PFSK-1 (cell line): ENCODE measurements at regions not wholly inside any gene's neighbourhood (a gene's known extent, or its start where the extent isn't known, plus 50 kb on each side); places are given as distances from the start of the nearest gene placed in this dataset.

Source experiments
- FOXP2 ChIP-seq: optimal IDR thresholded peaks from 2 replicates; pipeline ENCODE3; 2011; ENCODE audit warnings: borderline replicate concordance, control low read depth, inconsistent platforms; ENCODE audit not compliant: insufficient read depth; ENCODE audit errors: extremely low read length, extremely low read depth
- POLR2AphosphoS5 ChIP-seq: IDR thresholded peaks from 2 replicates; pipeline ENCODE4 v1.6.1; 2012; ENCODE audit warnings: low read depth, mild to moderate bottlenecking, control low read depth, low read length, moderate library complexity
- SIN3A ChIP-seq: IDR thresholded peaks from 2 replicates; pipeline ENCODE4 v1.6.1; 2012; ENCODE audit warnings: mild to moderate bottlenecking, low read length, moderate library complexity, borderline replicate concordance; ENCODE audit not compliant: insufficient read depth
- TAF1 ChIP-seq: IDR thresholded peaks from 2 replicates; pipeline ENCODE4 v1.6.1; 2012; ENCODE audit warnings: low read length, control low read depth, borderline replicate concordance; ENCODE audit not compliant: insufficient read depth
- TF ChIP-seq, protein P1 (sequence below), 2 experiments: IDR thresholded peaks; 2 replicates each; pipeline versions ENCODE4 v1.6.1 to v1.8.0; 2011 to 2012; ENCODE audit warnings: low read depth in 2 of 2, low read length in 2 of 2, control low read depth in 1 of 2, inconsistent platforms in 1 of 2, mild to moderate bottlenecking in 1 of 2, moderate library complexity in 1 of 2; ENCODE audit not compliant: insufficient read depth in 1 of 2

DNA sequence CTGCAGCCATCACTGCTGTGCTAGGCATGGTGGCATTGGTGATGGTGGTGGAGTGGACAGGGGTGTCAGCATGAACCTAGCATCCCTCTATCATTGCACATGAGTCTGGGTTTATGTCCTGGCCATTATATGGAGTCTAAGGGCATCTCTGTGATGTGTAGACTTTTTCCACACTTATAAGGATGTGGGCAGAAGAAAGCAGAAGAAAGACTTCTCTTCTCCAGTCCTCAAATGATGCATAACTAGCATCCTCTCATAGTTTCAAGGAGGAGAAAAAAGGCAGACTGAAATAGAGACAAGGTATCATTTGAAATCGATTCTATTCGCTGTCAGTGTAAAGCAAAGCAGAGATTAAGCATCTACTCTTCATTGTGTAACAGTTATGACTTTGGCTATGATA, 140.0 kb upstream of the ATXN1 start:
- TF ChIP-seq FOXP2, result no peak
- TF ChIP-seq TAF1, result no peak
- TF ChIP-seq SIN3A, result no peak
- TF ChIP-seq POLR2AphosphoS5, result no peak
- TF ChIP-seq, protein P1, sequence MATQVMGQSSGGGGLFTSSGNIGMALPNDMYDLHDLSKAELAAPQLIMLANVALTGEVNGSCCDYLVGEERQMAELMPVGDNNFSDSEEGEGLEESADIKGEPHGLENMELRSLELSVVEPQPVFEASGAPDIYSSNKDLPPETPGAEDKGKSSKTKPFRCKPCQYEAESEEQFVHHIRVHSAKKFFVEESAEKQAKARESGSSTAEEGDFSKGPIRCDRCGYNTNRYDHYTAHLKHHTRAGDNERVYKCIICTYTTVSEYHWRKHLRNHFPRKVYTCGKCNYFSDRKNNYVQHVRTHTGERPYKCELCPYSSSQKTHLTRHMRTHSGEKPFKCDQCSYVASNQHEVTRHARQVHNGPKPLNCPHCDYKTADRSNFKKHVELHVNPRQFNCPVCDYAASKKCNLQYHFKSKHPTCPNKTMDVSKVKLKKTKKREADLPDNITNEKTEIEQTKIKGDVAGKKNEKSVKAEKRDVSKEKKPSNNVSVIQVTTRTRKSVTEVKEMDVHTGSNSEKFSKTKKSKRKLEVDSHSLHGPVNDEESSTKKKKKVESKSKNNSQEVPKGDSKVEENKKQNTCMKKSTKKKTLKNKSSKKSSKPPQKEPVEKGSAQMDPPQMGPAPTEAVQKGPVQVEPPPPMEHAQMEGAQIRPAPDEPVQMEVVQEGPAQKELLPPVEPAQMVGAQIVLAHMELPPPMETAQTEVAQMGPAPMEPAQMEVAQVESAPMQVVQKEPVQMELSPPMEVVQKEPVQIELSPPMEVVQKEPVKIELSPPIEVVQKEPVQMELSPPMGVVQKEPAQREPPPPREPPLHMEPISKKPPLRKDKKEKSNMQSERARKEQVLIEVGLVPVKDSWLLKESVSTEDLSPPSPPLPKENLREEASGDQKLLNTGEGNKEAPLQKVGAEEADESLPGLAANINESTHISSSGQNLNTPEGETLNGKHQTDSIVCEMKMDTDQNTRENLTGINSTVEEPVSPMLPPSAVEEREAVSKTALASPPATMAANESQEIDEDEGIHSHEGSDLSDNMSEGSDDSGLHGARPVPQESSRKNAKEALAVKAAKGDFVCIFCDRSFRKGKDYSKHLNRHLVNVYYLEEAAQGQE (IDR thresholded peaks at IDR 0.05; ENCODE audit: insufficient read depth in 1 of 2, low read depth in 2 of 2, low read length in 2 of 2), result no peak

DNA sequence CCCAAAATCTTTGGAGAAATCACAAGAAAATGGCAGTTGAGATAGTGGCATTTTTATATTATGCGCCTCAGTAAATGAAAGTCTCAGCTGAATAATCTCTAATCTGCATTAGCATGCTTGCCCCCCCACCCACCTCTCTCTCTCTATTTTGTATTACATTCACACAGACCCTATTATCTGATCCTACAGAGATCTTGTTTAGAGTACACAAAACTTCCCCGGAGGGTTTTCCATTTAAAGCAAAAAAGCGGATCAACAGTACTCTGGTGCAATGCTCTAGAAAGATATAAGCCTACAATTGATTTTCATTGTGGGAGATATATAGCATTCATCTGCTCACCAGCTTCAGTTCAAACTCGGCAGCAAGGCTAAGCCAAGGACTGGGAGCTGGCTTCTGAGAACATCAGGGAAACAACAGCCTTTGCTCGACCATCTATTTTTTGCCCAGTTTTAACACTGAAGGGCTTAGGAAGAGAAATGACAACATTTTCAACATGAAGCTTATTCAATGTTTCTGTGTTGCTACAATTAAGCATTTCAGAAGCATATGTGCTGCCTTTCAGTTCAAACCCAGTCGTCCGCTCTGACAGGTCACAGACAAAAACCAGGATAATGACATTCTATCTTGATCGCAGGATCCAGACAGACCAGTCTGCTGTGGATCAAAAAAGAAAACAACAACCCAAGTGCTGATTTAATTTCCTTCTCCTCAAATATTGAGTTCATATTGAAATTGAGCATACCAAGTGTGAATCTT, 137.6 kb upstream of the ATXN1 start:
- TF ChIP-seq TAF1, result no peak
- TF ChIP-seq, protein P1 (IDR thresholded peaks at IDR 0.05; ENCODE audit: insufficient read depth in 1 of 2, low read depth in 2 of 2, low read length in 2 of 2), result no peak
- no peak for TF ChIP-seq POLR2AphosphoS5
- no peak for TF ChIP-seq SIN3A
- no peak for TF ChIP-seq FOXP2

DNA sequence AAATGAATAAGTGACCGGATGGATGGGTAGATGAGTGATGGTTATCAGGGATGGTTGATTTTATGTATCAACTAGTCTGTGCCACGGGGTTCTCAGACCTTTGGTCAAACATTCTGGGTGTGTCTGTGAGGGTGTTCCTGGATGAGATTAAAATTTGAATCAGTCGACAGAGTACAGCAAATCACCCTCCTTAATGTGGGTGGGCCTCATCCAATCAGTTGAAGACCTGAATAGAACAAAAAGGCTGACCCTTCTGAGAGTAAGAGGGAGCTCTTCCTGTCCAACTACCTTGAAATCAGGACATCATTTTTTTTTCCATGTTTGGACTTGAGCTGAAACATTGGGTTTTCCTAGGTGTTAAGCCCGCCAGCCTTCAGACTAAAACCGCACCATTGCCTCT, 136.4 kb upstream of the ATXN1 start:
- no peak for TF ChIP-seq TAF1
- TF ChIP-seq SIN3A, result no peak
- TF ChIP-seq POLR2AphosphoS5, result no peak
- TF ChIP-seq, protein P1 (IDR thresholded peaks at IDR 0.05; ENCODE audit: insufficient read depth in 1 of 2, low read depth in 2 of 2, low read length in 2 of 2), result no peak
- no peak for TF ChIP-seq FOXP2

DNA sequence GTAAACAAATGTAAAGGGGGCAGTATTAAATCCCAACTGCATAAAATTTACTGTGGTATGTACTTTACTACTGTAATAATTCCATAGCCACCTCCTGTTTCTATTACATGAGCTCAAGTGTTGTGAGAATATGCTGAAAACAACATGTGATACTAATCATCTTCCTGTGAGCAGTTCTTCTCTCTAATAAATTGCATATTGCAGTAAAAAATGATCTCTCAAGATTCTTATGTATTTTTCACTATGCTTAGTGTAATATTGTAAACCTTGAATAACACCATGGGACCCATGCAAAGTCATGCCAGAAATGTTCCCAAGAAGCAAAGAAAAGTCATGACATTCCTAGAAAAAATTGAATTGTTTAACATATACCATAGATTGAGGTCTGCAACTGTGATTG, 133.0 kb upstream of the ATXN1 start:
- TF ChIP-seq SIN3A, result no peak
- TF ChIP-seq POLR2AphosphoS5, result no peak
- no peak for TF ChIP-seq FOXP2

DNA sequence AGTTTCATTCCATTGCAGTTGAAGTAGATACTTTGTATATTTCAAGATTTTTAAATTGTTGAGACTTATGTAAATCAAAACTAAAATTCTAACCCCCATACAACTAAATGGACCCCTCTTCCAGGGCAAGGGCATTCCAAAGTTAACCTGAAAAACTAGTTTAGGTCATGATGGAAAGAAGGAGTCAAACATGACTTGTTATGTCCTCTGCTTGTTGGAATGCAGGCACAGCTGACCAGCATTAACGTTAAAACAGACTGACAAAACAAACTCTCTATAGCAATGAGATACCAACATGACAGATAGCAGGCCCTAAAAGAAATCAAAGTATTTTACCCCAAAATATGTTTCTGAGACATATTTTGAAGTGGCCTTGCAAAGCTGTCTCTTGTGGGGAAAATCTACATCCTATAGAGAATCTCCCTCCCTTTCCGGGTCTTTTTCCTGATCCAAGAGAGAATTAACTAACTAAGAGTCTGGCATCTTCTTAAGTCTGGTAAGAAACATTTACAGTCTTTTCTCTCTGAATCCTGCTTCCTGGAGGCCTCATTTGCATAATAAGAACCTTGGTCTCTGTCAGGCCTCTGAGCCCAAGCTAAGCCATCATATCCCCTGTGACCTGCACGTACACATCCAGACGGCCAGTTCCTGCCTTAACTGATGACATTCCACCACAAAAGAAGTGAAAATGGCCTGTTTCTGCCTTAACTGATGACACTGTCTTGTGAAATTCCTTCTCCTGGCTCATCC, 124.3 kb upstream of the ATXN1 start:
- TF ChIP-seq SIN3A, result no peak
- TF ChIP-seq POLR2AphosphoS5, result no peak
- no peak for TF ChIP-seq FOXP2
- no peak for TF ChIP-seq TAF1
- TF ChIP-seq, protein P1 (IDR thresholded peaks at IDR 0.05; ENCODE audit: insufficient read depth in 1 of 2, low read depth in 2 of 2, low read length in 2 of 2), result no peak
